ENCODE measurements at regions not wholly inside any gene's neighbourhood (a gene's known extent, or its start where the extent isn't known, plus 50 kb on each side); places are given as distances from the start of the nearest gene placed in this dataset.

GRCh38 chrX:97672608-97673007 lies 788.9 kb downstream of the RPA4 start:
- TF ChIP-seq CTCF (IDR thresholded peaks at IDR 0.05) (no peak), POLR2A (IDR thresholded peaks at IDR 0.05) (no peak)
